Uterus (tissue), 3 donors: ENCODE measurements at regions not wholly inside any gene's neighbourhood (a gene's known extent, or its start where the extent isn't known, plus 50 kb on each side); places are given as distances from the start of the nearest gene placed in this dataset.
"Not testable (repeated sequence)": the region's sequence is repeated elsewhere in the genome, so short reads cannot be mapped to it uniquely, and the experiment has no call there.

ENCODE experiments used
- DNase-seq, 2 donors: peaks; one replicate each; pipeline ENCODE4 v3.0.0-alpha.2; 2019 to 2020
- H3K27ac ChIP-seq, 2 donors: fragments of 200-600 bp; sonication (generic); 1 replicate in 1 of 2; 2 replicates in 1 of 2; pipeline ENCODE4 v1.5.1; 2016 to 2018
- H3K27me3 ChIP-seq, 2 donors: fragments of 200-600 bp; sonication (generic); one replicate each; pipeline ENCODE4 v1.5.1; 2018 to 2019; ENCODE audit warnings: control low read depth in 1 of 2
- H3K36me3 ChIP-seq, 2 donors: fragments of 200-600 bp; sonication (generic); one replicate each; pipeline ENCODE4 v1.5.1; 2019; ENCODE audit warnings: control low read depth in 1 of 2
- H3K4me1 ChIP-seq, 2 donors: fragments of 200-600 bp; sonication (generic); one replicate each; pipeline ENCODE4 v1.5.1; 2018 to 2019; ENCODE audit warnings: control low read depth in 1 of 2
- H3K4me3 ChIP-seq, 2 donors: fragments of 200-600 bp; sonication (generic); 1 replicate in 1 of 2; 2 replicates in 1 of 2; pipeline ENCODE4 v1.5.1; 2018 to 2019; ENCODE audit warnings: mild to moderate bottlenecking in 1 of 2
- H3K9me3 ChIP-seq, 2 donors: fragments of 200-600 bp; sonication (generic); one replicate each; pipeline ENCODE4 v1.5.1; 2019; ENCODE audit warnings: control low read depth in 1 of 2
- CTCF ChIP-seq, 4 experiments: fragments of 200-600 bp in 2 of 4; fragments of 450-650 bp in 2 of 4; sonication (generic) in 2 of 4; IDR thresholded peaks; one replicate each; pipeline ENCODE4 v1.5.1; 2016 to 2019; ENCODE audit warnings: antibody characterized with exemption in 4 of 4, mild to moderate bottlenecking in 2 of 4, moderate library complexity in 1 of 4
- POLR2A ChIP-seq, 2 donors: fragments of 450-650 bp; IDR thresholded peaks; one replicate each; pipeline ENCODE4 v1.6.1; 2016; ENCODE audit warnings: antibody characterized with exemption in 2 of 2, mild to moderate bottlenecking in 1 of 2, moderate library complexity in 1 of 2
- intact Hi-C: fragments of 100-400 bp; cut with DNase I; formaldehyde crosslinking; loops from one replicate; pipeline ENCODE4 v1.15.1; 2023; ENCODE audit warnings: low total_unique reads
- donor health status: DM: yes; HTN: yes; CAD: no.

- Histone ChIP-seq H3K4me1 (no peaks in the 10 kb centered on the region), H3K9me3 (no peaks in the 10 kb centered on the region), H3K27me3 (no peaks in the 10 kb centered on the region), H3K27ac (no peak overlapping the region), H3K4me3 (no peak overlapping the region), H3K36me3 (no peaks in the 10 kb centered on the region)
- TF ChIP-seq POLR2A (IDR thresholded peaks at IDR 0.05): no peak
- no peak for TF ChIP-seq CTCF (IDR thresholded peaks at IDR 0.05)
- no peak for DNase-seq
- intact Hi-C loops: no loop called here
These were observed 765.3 kb upstream of the SLIT2 start for GRCh38 chr4:19486400-19486799.

- no peaks in the 10 kb centered on the region for H3K9me3 ChIP-seq
- DNase-seq: no peak
- TF ChIP-seq POLR2A (IDR thresholded peaks at IDR 0.05) (no peak), CTCF (IDR thresholded peaks at IDR 0.05) (no peak)
- no peak overlapping the region for H3K27ac ChIP-seq
- H3K4me1 ChIP-seq: no peaks in the 10 kb centered on the region
- H3K27me3 ChIP-seq: no peaks in the 10 kb centered on the region
- H3K36me3 ChIP-seq: no peaks in the 10 kb centered on the region
- no peak overlapping the region for H3K4me3 ChIP-seq
- intact Hi-C loops: no loop called here
These were observed 772.9 kb upstream of the SLIT2 start for GRCh38 chr4:19478791-19479190.

GRCh38 chr4:19473569-19473968, 778.1 kb upstream of the SLIT2 start:
- no peaks in the 10 kb centered on the region for H3K4me1 ChIP-seq

GRCh38 chr4:19472666-19473065, 779.0 kb upstream of the SLIT2 start:
- Histone ChIP-seq H3K9me3 (no peaks in the 10 kb centered on the region), H3K4me3 (no peak overlapping the region), H3K4me1 (no peaks in the 10 kb centered on the region), H3K27me3 (no peaks in the 10 kb centered on the region), H3K36me3 (no peaks in the 10 kb centered on the region), H3K27ac (no peak overlapping the region)
- TF ChIP-seq CTCF (IDR thresholded peaks at IDR 0.05): no peak
- no peak for DNase-seq
- intact Hi-C loops: no loop called here

More at GRCh38 chr4:19473569-19473968, 778.1 kb upstream of the SLIT2 start:
- no peaks in the 10 kb centered on the region for H3K27me3 ChIP-seq
- no peak overlapping the region for H3K4me3 ChIP-seq
- no peak for DNase-seq
- no peaks in the 10 kb centered on the region for H3K9me3 ChIP-seq
- no peak overlapping the region for H3K27ac ChIP-seq
- TF ChIP-seq CTCF (IDR thresholded peaks at IDR 0.05) (no peak), POLR2A (IDR thresholded peaks at IDR 0.05) (no peak)
- intact Hi-C loops: no loop called here
- no peaks in the 10 kb centered on the region for H3K36me3 ChIP-seq

- DNase-seq, H3K27ac ChIP-seq, intact Hi-C loops, H3K27me3 ChIP-seq, H3K4me3 ChIP-seq, H3K36me3 ChIP-seq, H3K4me1 ChIP-seq, H3K9me3 ChIP-seq: not testable (repeated sequence)
These were observed 781.7 kb upstream of the SLIT2 start for GRCh38 chr4:19470001-19470400.

GRCh38 chr4:19462117-19462516, 789.6 kb upstream of the SLIT2 start:
- Histone ChIP-seq H3K27me3 (no peaks in the 10 kb centered on the region), H3K4me3 (no peak overlapping the region)
- TF ChIP-seq POLR2A (IDR thresholded peaks at IDR 0.05) (no peak), CTCF (IDR thresholded peaks at IDR 0.05) (no peak)

More at GRCh38 chr4:19462117-19462516, 789.6 kb upstream of the SLIT2 start:
- H3K27ac ChIP-seq: no peak overlapping the region
- no peak for DNase-seq
- intact Hi-C loops: no loop called here
- no peaks in the 10 kb centered on the region for H3K36me3 ChIP-seq
- H3K9me3 ChIP-seq: no peaks in the 10 kb centered on the region
- H3K4me1 ChIP-seq: no peaks in the 10 kb centered on the region
